ENCODE measurements at regions not wholly inside any gene's neighbourhood (a gene's known extent, or its start where the extent isn't known, plus 50 kb on each side); places are given as distances from the start of the nearest gene placed in this dataset.
"Not testable (repeated sequence)": the region's sequence is repeated elsewhere in the genome, so short reads cannot be mapped to it uniquely, and the experiment has no call there.

GRCh38 chr2:130289780-130290179 is 52.9 kb upstream of the IMP4 start:
- Mint-ChIP-seq H3K4me3 (no peak overlapping the region), H3K9me3 (no peaks in the 10 kb centered on the region), H3K27ac (no peak overlapping the region), H3K27me3 (ENCODE audit: low read depth) (peaks cover 5% of the 10 kb centered on the region), H3K36me3 (ENCODE audit: low read depth) (no peaks in the 10 kb centered on the region), H3K4me1 (ENCODE audit: low read depth) (no peaks in the 10 kb centered on the region)
- CTCF ChIA-PET, result no interaction called here
- no peak for DNase-seq
- intact Hi-C loops (cut with micrococcal nuclease), result no loop called here

DNA sequence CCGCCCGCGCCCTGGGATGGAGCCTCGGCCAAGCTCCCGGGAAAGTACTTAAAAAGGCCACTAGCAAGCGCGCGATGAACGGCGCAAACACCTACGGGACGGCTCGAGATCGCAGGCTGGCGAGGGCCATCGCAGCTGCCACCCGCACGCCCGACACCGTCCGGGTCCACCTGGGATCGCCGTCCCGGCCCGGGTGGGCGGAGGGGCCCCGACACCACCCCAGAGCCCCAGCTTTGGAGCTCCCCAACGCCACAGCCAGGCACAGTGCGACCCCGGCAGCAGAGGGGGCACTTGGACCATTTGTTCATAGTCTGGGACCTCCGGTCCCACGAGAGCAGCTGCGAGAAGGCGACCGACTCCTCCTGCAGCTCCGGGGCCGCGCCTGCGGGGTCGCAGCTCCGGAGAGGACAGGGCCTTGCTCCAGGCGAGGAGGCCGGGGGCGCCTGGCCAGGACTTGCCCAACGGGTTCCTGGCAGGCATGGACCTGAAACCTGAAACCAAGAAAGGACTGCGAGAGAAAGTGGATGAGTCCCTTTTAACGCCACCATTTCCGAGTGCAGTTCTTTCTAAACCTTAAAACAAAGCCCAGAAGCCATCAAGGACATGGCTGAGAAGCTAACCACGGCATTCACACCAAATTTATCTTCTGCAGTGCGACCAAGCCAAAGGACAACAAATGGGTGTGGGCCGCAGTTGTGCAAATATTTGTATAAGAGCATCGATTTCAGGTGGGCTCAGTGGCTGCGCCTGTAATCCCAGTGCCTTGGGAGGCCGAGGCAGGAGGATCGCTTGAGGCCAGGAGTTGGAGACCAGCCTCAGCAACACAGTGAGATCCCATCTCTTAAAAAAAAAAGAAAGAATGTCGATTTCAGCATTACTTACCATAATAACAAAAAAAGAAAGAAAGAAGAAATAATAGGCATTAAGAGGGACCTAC is 54.0 kb upstream of the IMP4 start:
- H3K4me3 Mint-ChIP-seq, result no peak overlapping the region
- CTCF ChIA-PET, result no interaction called here

GRCh38 chr2:130287656-130288026 is 55.1 kb upstream of the IMP4 start:
- Mint-ChIP-seq H3K36me3 (ENCODE audit: low read depth) (no peaks in the 10 kb centered on the region), H3K9me3 (no peaks in the 10 kb centered on the region), H3K4me1 (ENCODE audit: low read depth) (no peaks in the 10 kb centered on the region), H3K27me3 (ENCODE audit: low read depth) (no peaks in the 10 kb centered on the region), H3K4me3 (no peak overlapping the region), H3K27ac (no peak overlapping the region)
- intact Hi-C loops (cut with micrococcal nuclease), result no loop called here
- no peak for DNase-seq
- CTCF ChIA-PET, result no interaction called here

More for the DNA sequence above, 54.0 kb upstream of the IMP4 start:
- DNase-seq, result no peak
- Mint-ChIP-seq H3K27ac (no peak overlapping the region), H3K9me3 (no peaks in the 10 kb centered on the region), H3K27me3 (ENCODE audit: low read depth) (peaks cover 1% of the 10 kb centered on the region), H3K4me1 (ENCODE audit: low read depth) (no peaks in the 10 kb centered on the region), H3K36me3 (ENCODE audit: low read depth) (no peaks in the 10 kb centered on the region)
- intact Hi-C loops (cut with micrococcal nuclease), result no loop called here

DNA sequence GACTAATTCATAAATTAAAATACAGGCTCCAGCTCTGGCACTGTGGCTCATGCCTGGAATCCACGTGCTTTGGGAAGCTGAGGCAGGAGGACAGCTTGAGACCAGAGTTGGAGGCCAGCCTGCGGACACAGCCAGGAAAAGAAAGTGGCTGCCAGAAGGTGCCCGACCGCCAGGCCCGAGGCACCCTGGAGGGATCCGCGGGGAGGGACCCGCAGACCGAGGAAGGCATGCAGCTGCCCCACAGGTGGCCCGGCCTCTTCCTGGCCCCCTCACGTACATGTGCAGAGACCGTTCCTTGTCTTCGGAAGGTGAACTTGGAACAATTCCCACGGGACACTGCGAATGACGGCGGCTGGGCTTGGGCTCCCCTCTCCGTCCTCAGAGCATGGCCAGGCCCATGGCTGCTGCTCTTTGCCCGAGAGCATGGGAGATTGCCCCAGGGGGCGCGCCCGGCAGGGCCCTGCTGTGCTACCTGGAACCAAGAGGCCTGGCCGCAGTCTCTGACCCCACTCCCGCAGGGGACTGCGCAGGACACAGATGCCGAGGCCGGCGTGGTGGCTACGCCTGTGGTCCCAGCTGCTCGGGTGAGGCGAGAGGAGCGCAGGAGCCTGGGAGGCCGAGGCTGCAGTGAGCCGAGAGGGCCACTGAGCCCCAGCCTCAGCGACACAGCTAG is 55.6 kb upstream of the IMP4 start:
- CTCF ChIA-PET, result no interaction called here
- Mint-ChIP-seq H3K9me3 (no peaks in the 10 kb centered on the region), H3K4me1 (ENCODE audit: low read depth) (no peaks in the 10 kb centered on the region), H3K27ac (no peak overlapping the region), H3K4me3 (no peak overlapping the region), H3K36me3 (ENCODE audit: low read depth) (no peaks in the 10 kb centered on the region), H3K27me3 (ENCODE audit: low read depth) (no peaks in the 10 kb centered on the region)
- intact Hi-C loops (cut with micrococcal nuclease), result no loop called here
- DNase-seq, result no peak

- intact Hi-C loops (cut with micrococcal nuclease); H3K9me3 Mint-ChIP-seq; H3K36me3 Mint-ChIP-seq (ENCODE audit: low read depth); H3K4me1 Mint-ChIP-seq (ENCODE audit: low read depth); DNase-seq; H3K27me3 Mint-ChIP-seq (ENCODE audit: low read depth); CTCF ChIA-PET; H3K4me3 Mint-ChIP-seq; H3K27ac Mint-ChIP-seq: not testable (repeated sequence)
Measured at GRCh38 chr2:130283341-130283869, 59.3 kb upstream of the IMP4 start.

- H3K27ac Mint-ChIP-seq; H3K4me3 Mint-ChIP-seq; H3K27me3 Mint-ChIP-seq (ENCODE audit: low read depth); H3K9me3 Mint-ChIP-seq; H3K36me3 Mint-ChIP-seq (ENCODE audit: low read depth); DNase-seq; H3K4me1 Mint-ChIP-seq (ENCODE audit: low read depth); CTCF ChIA-PET; intact Hi-C loops (cut with micrococcal nuclease): not testable (repeated sequence)
Measured at GRCh38 chr2:130279551-130279950, 63.1 kb upstream of the IMP4 start.

DNA sequence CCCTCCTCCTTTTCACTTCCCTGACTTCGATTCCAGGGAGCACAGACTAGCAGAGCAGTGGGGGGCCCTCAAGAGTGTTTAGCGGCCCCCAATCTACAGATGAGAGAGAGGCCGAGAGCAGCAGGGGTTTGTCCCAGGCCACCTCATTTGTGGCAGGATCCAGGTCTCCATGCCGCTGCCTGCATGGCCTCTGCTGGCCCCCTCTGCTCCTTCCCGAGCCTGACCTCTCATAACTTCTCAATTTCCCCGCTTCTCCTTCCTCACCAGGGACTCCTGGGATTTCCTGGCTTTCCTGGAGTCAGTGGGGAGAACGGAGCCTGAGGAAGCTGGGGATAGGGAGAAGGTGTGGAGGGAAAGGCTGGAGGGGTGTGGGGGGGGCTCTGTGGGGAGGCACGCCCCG is 70.1 kb upstream of the TUBA3E start:
- H3K36me3 Mint-ChIP-seq (ENCODE audit: low read depth); H3K4me3 Mint-ChIP-seq; CTCF ChIA-PET; H3K27me3 Mint-ChIP-seq (ENCODE audit: low read depth); intact Hi-C loops (cut with micrococcal nuclease); H3K27ac Mint-ChIP-seq; DNase-seq; H3K4me1 Mint-ChIP-seq (ENCODE audit: low read depth): not testable (repeated sequence)
- peaks cover 10% of the 10 kb centered on the region for H3K9me3 Mint-ChIP-seq

- H3K9me3 Mint-ChIP-seq, result peaks cover 10% of the 10 kb centered on the region
- CTCF ChIA-PET; intact Hi-C loops (cut with micrococcal nuclease); H3K4me3 Mint-ChIP-seq; H3K27me3 Mint-ChIP-seq (ENCODE audit: low read depth); H3K36me3 Mint-ChIP-seq (ENCODE audit: low read depth); H3K4me1 Mint-ChIP-seq (ENCODE audit: low read depth); DNase-seq; H3K27ac Mint-ChIP-seq: not testable (repeated sequence)
Measured at GRCh38 chr2:130267572-130267971, 69.3 kb upstream of the TUBA3E start.

DNA sequence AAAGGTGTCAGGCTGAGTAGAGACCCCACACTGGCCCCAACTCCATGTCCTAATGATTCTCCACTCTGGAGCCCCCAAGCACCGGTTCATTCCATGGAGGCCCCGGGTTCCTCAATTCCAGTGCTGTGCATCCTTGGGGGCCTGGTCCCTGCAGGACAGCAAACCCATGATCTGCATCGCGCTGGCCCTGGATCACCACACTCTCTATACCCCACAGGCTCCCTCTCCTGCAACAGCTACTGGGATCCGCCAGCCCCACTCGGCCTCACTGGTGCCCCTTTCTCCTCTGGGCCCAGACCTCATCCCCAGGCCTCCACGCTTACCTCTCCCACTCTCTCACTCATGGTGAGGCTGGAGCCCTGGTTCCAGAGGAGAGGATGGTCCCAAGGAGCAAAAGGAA is 68.6 kb upstream of the TUBA3E start:
- intact Hi-C loops (cut with micrococcal nuclease); H3K36me3 Mint-ChIP-seq (ENCODE audit: low read depth); H3K4me1 Mint-ChIP-seq (ENCODE audit: low read depth); H3K27me3 Mint-ChIP-seq (ENCODE audit: low read depth); H3K4me3 Mint-ChIP-seq; H3K27ac Mint-ChIP-seq; CTCF ChIA-PET; DNase-seq: not testable (repeated sequence)
- peaks cover 10% of the 10 kb centered on the region for H3K9me3 Mint-ChIP-seq

DNA sequence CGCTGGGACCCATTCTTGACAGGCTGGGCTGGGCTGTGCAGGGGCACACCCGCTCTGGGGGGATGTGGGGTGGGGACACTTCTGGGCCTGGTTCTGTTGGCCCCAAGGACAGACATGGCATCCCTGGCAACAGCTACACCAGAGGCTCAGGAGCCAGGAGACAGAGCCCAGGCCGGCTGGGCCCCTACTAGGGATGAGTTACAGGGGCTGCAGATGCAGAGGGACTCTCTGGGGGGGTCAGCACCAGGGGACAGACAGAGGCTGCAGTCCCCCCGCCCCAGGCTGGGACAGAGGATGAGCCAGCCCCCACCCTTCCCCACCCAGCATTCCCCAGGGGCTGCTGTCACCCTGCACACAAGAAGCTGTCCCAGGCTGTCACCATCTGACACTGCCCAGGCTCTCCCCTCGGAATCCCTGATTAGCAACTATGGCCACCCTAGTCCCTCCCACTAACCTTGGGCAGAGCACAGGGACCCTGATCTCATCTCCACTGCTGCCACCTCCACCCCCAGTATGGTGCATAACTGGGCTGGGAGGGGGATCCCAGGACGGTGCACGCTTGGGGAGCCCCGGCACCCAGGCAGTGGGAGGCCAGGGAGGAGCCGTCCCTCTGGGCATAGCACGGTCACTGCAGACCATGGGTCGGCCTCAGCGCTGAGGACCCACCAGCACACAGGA is 67.5 kb upstream of the TUBA3E start:
- intact Hi-C loops (cut with micrococcal nuclease); H3K36me3 Mint-ChIP-seq (ENCODE audit: low read depth); DNase-seq; H3K9me3 Mint-ChIP-seq; H3K27ac Mint-ChIP-seq; H3K4me1 Mint-ChIP-seq (ENCODE audit: low read depth); H3K4me3 Mint-ChIP-seq; CTCF ChIA-PET; H3K27me3 Mint-ChIP-seq (ENCODE audit: low read depth): not testable (repeated sequence)

GRCh38 chr2:130264901-130265320 is 66.7 kb upstream of the TUBA3E start:
- CTCF ChIA-PET; H3K9me3 Mint-ChIP-seq; H3K27me3 Mint-ChIP-seq (ENCODE audit: low read depth); H3K27ac Mint-ChIP-seq; H3K4me3 Mint-ChIP-seq; DNase-seq; H3K36me3 Mint-ChIP-seq (ENCODE audit: low read depth); H3K4me1 Mint-ChIP-seq (ENCODE audit: low read depth); intact Hi-C loops (cut with micrococcal nuclease): not testable (repeated sequence)

GRCh38 chr2:130264501-130264900 is 66.3 kb upstream of the TUBA3E start:
- Mint-ChIP-seq H3K9me3 (no peaks in the 10 kb centered on the region), H3K4me3 (no peak overlapping the region), H3K27ac (no peak overlapping the region), H3K4me1 (ENCODE audit: low read depth) (no peaks in the 10 kb centered on the region), H3K36me3 (ENCODE audit: low read depth) (no peaks in the 10 kb centered on the region), H3K27me3 (ENCODE audit: low read depth) (peaks cover 3% of the 10 kb centered on the region)
- CTCF ChIA-PET, result no interaction called here
- intact Hi-C loops (cut with micrococcal nuclease), result no loop called here
- DNase-seq, result no peak

Data from activated naive CD4-positive, alpha-beta T cell treated with anti-CD3 and anti-CD28 coated beads for 36 hours (primary cell).